SK-N-SH (cell line): ENCODE measurements at regions not wholly inside any gene's neighbourhood (a gene's known extent, or its start where the extent isn't known, plus 50 kb on each side); places are given as distances from the start of the nearest gene placed in this dataset.

Experiments
- CTCF ChIA-PET: fragments of 300-600, 350-600 bp; formaldehyde crosslinking; extraction: SDS; loops from one replicate; lab custom pipeline; 2021; lab: Yijun Ruan, JAX
- POLR2A ChIA-PET: fragments of 350-600 bp; sonication (Branson Sonifier 250); formaldehyde crosslinking; extraction: SDS; loops from one replicate; lab custom pipeline; 2020; ENCODE audit warnings: antibody characterized with exemption, inconsistent platforms; lab: Yijun Ruan, JAX
- DNase-seq: peaks from one replicate; pipeline ENCODE4 v3.0.0; 2012
- H2AFZ ChIP-seq: fragments of 200-600 bp; sonication (generic); 2 replicates; pipeline ENCODE4 v1.8.1; 2016; ENCODE audit warnings: antibody characterized with exemption, mild to moderate bottlenecking, low read depth
- H3F3A ChIP-seq: fragments of 200-600 bp; sonication (generic); replicated peaks from 2 replicates; pipeline ENCODE3; 2016; ENCODE audit warnings: antibody characterized with exemption, mild to moderate bottlenecking; ENCODE audit not compliant: insufficient read depth
- H3K27ac ChIP-seq, 2 experiments: fragments of 200-500 bp in 1 of 2; fragments of 200-600 bp in 1 of 2; sonication (Bioruptor generic) in 1 of 2; sonication (generic), shearing (Covaris generic) in 1 of 2; 2 replicates each; pipeline versions ENCODE4 v1.5.1 to v1.6.1; 2014 to 2016; ENCODE audit warnings: low read depth in 2 of 2, inconsistent platforms in 1 of 2, low read length in 1 of 2, mild to moderate bottlenecking in 1 of 2, mixed read lengths in 1 of 2
- H3K27me3 ChIP-seq: fragments of 200-600 bp; sonication (generic), shearing (Covaris generic); 2 replicates; pipeline ENCODE4 v1.6.1; 2016; ENCODE audit warnings: mixed run types; ENCODE audit not compliant: insufficient read depth
- H3K36me3 ChIP-seq, 2 experiments: fragments of 200-500 bp in 1 of 2; fragments of 200-600 bp in 1 of 2; sonication (Bioruptor generic) in 1 of 2; sonication (generic) in 1 of 2; replicated peaks in 1 of 2; 2 replicates each; pipeline versions ENCODE3 to v1.5.1; 2014 to 2016; ENCODE audit warnings: low read length in 1 of 2, mild to moderate bottlenecking in 1 of 2; ENCODE audit not compliant: insufficient read depth in 2 of 2, control insufficient read depth in 1 of 2
- H3K4me1 ChIP-seq, 2 experiments: fragments of 200-500 bp in 1 of 2; fragments of 200-600 bp in 1 of 2; sonication (Bioruptor generic) in 1 of 2; sonication (generic), shearing (Covaris generic) in 1 of 2; 2 replicates each; pipeline versions ENCODE4 v1.5.1 to v1.6.1; 2014 to 2016; ENCODE audit warnings: low read depth in 1 of 2, low read length in 1 of 2, mixed run types in 1 of 2; ENCODE audit not compliant: insufficient read depth in 2 of 2, control insufficient read depth in 1 of 2
- H3K4me2 ChIP-seq: fragments of 200-600 bp; sonication (generic), shearing (Covaris generic); 2 replicates; pipeline ENCODE4 v1.6.1; 2017; ENCODE audit warnings: mixed run types
- H3K4me3 ChIP-seq, 2 experiments: fragments of 200-500 bp in 1 of 2; fragments of 200-600 bp in 1 of 2; sonication (Bioruptor generic) in 1 of 2; sonication (generic), shearing (Covaris generic) in 1 of 2; 2 replicates each; pipeline versions ENCODE4 v1.5.1 to v1.8.1; 2014 to 2016; ENCODE audit warnings: low read depth in 2 of 2, inconsistent platforms in 1 of 2, low read length in 1 of 2, mild to moderate bottlenecking in 1 of 2, mixed read lengths in 1 of 2, moderate library complexity in 1 of 2
- H3K79me2 ChIP-seq: fragments of 200-600 bp; sonication (generic); 2 replicates; pipeline ENCODE4 v1.8.1; 2017; ENCODE audit warnings: mild to moderate bottlenecking; ENCODE audit not compliant: insufficient read depth
- H3K9ac ChIP-seq: fragments of 200-600 bp; sonication (generic); 2 replicates; pipeline ENCODE4 v1.6.1; 2017; ENCODE audit warnings: mixed run types
- H3K9me2 ChIP-seq: fragments of 200-600 bp; sonication (generic); 2 replicates; pipeline ENCODE4 v1.6.1; 2017; ENCODE audit warnings: mixed run types
- H3K9me3 ChIP-seq: fragments of 200-600 bp; sonication (generic); 2 replicates; pipeline ENCODE4 v1.6.1; 2017; ENCODE audit warnings: mixed run types, mild to moderate bottlenecking, moderate library complexity
- H4K20me1 ChIP-seq: fragments of 200-600 bp; sonication (generic); 2 replicates; pipeline ENCODE4 v1.6.1; 2017; ENCODE audit warnings: mild to moderate bottlenecking, mixed run types; ENCODE audit not compliant: insufficient read depth
- CHD2 ChIP-seq: fragments of 150-350 bp; IDR thresholded peaks from 2 replicates; pipeline ENCODE4 v1.6.1; 2018; ENCODE audit warnings: low read length; ENCODE audit not compliant: partially characterized antibody
- FOXJ3 ChIP-seq: sonication (generic); formaldehyde crosslinking; IDR thresholded peaks from 2 replicates; pipeline ENCODE4 v1.5.1; 2020; ENCODE audit warnings: mild to moderate bottlenecking, missing genetic modification reagents
- MXI1 ChIP-seq: IDR thresholded peaks from 2 replicates; pipeline ENCODE4 v1.6.1; 2012; ENCODE audit warnings: mild to moderate bottlenecking, low read depth, low read length, improper control_type of control experiment
- NFIC ChIP-seq: IDR thresholded peaks from 2 replicates; pipeline ENCODE4 v1.4.0; 2012; ENCODE audit warnings: borderline replicate concordance
- NRF1 ChIP-seq: IDR thresholded peaks from 2 replicates; pipeline ENCODE4 v1.6.1; 2012; ENCODE audit warnings: low read depth, mild to moderate bottlenecking, low read length
- RAD21 ChIP-seq: IDR thresholded peaks from 2 replicates; pipeline ENCODE4 v1.6.1; 2012; ENCODE audit warnings: mild to moderate bottlenecking, low read length
- RXRA ChIP-seq: IDR thresholded peaks from 2 replicates; pipeline ENCODE4 v1.4.0; 2012; ENCODE audit warnings: low read depth, mild to moderate bottlenecking, borderline replicate concordance
- TEAD4 ChIP-seq: IDR thresholded peaks from 2 replicates; pipeline ENCODE4 v1.4.0; 2012; ENCODE audit warnings: mild to moderate bottlenecking, borderline replicate concordance; ENCODE audit not compliant: insufficient read depth
- WGBS: methylation state at CpG from one replicate; pipeline ENCODE4 v1.1.6; 2017; ENCODE audit warnings: low lambda C conversion rate; 5-methylcytosine and 5-hydroxymethylcytosine counted together
- TF ChIP-seq, protein P1 (sequence below): IDR thresholded peaks from 2 replicates; pipeline ENCODE4 v1.6.1; 2012; ENCODE audit warnings: mild to moderate bottlenecking, low read depth, low read length, moderate library complexity
- TF ChIP-seq, protein P2 (sequence below): IDR thresholded peaks from 2 replicates; pipeline ENCODE4 v1.4.0; 2012; ENCODE audit warnings: low read depth, borderline replicate concordance

DNA sequence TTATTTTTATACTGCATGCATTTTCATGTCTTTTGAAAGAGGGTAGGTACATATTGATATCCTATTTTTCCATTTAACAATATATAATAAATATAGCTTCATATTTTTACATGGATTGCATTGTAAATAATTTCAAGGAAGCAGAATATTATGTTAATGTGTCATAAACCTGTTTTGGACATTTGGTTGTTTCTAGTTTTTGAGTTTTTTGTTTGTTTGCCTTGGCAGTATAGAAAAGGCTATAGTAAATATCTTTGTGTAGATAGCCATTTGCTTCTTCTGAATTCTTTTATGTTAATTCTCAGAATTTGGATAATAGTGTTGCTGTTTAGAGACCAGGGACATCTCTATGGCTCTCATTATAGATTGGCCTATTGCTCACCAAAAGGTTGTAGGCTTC lies 645.2 kb downstream of the SLC4A3 start:
- Histone ChIP-seq H3K27me3 (no peaks in the 10 kb centered on the region), H3K9me2 (no peaks in the 10 kb centered on the region), H3F3A (peaks cover 17% of the 10 kb centered on the region), H2AFZ (no peak overlapping the region), H3K4me1 (peaks cover 0 to 25% of the 10 kb centered on the region in 2 experiments; a peak in 3 of 4 replicates), H3K4me3 (no peak overlapping the region), H3K27ac (no peak overlapping the region), H3K36me3 (no peaks in the 10 kb centered on the region), H3K79me2 (no peaks in the 10 kb centered on the region), H4K20me1 (no peaks in the 10 kb centered on the region), H3K4me2 (no peak overlapping the region), H3K9me3 (no peaks in the 10 kb centered on the region), H3K9ac (no peak overlapping the region)
- DNase-seq: no peak
- CTCF ChIA-PET: no interaction called here
- POLR2A ChIA-PET: no interaction called here
- no peak for TF ChIP-seq CHD2
- no peak for TF ChIP-seq RXRA
- no peak for TF ChIP-seq MXI1
- no peak for TF ChIP-seq FOXJ3 (CRISPR knock-in tag)
- TF ChIP-seq, protein P1, sequence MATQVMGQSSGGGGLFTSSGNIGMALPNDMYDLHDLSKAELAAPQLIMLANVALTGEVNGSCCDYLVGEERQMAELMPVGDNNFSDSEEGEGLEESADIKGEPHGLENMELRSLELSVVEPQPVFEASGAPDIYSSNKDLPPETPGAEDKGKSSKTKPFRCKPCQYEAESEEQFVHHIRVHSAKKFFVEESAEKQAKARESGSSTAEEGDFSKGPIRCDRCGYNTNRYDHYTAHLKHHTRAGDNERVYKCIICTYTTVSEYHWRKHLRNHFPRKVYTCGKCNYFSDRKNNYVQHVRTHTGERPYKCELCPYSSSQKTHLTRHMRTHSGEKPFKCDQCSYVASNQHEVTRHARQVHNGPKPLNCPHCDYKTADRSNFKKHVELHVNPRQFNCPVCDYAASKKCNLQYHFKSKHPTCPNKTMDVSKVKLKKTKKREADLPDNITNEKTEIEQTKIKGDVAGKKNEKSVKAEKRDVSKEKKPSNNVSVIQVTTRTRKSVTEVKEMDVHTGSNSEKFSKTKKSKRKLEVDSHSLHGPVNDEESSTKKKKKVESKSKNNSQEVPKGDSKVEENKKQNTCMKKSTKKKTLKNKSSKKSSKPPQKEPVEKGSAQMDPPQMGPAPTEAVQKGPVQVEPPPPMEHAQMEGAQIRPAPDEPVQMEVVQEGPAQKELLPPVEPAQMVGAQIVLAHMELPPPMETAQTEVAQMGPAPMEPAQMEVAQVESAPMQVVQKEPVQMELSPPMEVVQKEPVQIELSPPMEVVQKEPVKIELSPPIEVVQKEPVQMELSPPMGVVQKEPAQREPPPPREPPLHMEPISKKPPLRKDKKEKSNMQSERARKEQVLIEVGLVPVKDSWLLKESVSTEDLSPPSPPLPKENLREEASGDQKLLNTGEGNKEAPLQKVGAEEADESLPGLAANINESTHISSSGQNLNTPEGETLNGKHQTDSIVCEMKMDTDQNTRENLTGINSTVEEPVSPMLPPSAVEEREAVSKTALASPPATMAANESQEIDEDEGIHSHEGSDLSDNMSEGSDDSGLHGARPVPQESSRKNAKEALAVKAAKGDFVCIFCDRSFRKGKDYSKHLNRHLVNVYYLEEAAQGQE: no peak
- TF ChIP-seq, protein P2, sequence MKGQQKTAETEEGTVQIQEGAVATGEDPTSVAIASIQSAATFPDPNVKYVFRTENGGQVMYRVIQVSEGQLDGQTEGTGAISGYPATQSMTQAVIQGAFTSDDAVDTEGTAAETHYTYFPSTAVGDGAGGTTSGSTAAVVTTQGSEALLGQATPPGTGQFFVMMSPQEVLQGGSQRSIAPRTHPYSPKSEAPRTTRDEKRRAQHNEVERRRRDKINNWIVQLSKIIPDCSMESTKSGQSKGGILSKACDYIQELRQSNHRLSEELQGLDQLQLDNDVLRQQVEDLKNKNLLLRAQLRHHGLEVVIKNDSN: no peak
- no peak for TF ChIP-seq TEAD4
- no peak for TF ChIP-seq NRF1

DNA sequence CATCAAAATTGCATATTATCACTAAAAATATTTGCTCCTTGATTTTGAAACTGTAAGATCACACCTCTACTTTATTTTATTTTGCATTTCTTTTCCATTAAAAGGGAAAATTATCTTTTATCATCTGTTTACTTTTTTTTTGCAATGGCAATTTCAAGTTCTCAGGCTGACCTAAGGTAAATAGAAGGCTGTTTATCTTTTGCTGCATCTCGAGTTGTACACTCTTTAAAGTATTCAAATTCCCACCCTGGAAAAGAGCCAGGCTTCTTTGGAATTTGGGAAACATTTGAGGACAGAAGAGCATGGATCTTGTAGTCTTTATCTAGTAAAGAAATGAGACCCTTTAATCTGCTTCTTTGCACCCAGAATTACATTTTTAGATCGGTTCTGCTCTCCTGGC lies 645.7 kb downstream of the SLC4A3 start:
- peaks cover 21% of the 10 kb centered on the region for H3F3A ChIP-seq
- 15% methylated on average over 2 of the region's 2 CpGs for WGBS
- DNase-seq: no peak
- no peaks in the 10 kb centered on the region for H3K9me3 ChIP-seq
- H3K4me1 ChIP-seq: peaks cover 0 to 29% of the 10 kb centered on the region in 2 experiments; a peak in 3 of 4 replicates
- POLR2A ChIA-PET: no interaction called here
- TF ChIP-seq RAD21 (no peak), NFIC (peak; percentile 24; the same call in 1 of the 2 replicates)
- H3K4me2 ChIP-seq: no peak overlapping the region
- CTCF ChIA-PET: no interaction called here
- no peaks in the 10 kb centered on the region for H4K20me1 ChIP-seq
- no peak overlapping the region for H2AFZ ChIP-seq
- H3K27ac ChIP-seq: no peak overlapping the region
- no peaks in the 10 kb centered on the region for H3K27me3 ChIP-seq
- no peaks in the 10 kb centered on the region for H3K79me2 ChIP-seq
- no peak overlapping the region for H3K9ac ChIP-seq
- no peaks in the 10 kb centered on the region for H3K9me2 ChIP-seq
- no peak overlapping the region for H3K4me3 ChIP-seq
- no peaks in the 10 kb centered on the region for H3K36me3 ChIP-seq
